ENCODE measurements at regions not wholly inside any gene's neighbourhood (a gene's known extent, or its start where the extent isn't known, plus 50 kb on each side); places are given as distances from the start of the nearest gene placed in this dataset.

GRCh38 chr16:48099455-48099854, 56.3 kb downstream of the ABCC12 start:
- TF ChIP-seq CTCF (IDR thresholded peaks at IDR 0.05) (no peak), POLR2A (IDR thresholded peaks at IDR 0.05) (no peak)
